Common myeloid progenitor, CD34-positive (primary cell): ENCODE measurements at regions not wholly inside any gene's neighbourhood (a gene's known extent, or its start where the extent isn't known, plus 50 kb on each side); places are given as distances from the start of the nearest gene placed in this dataset.

Experiments
- CTCF ChIA-PET: fragments of 350-600 bp; sonication (Branson Sonifier 250); formaldehyde crosslinking; loops from one replicate; lab custom pipeline; 2021; ENCODE audit warnings: antibody characterized with exemption; lab: Charles Lee
- POLR2A ChIA-PET: fragments of 350-600 bp; sonication (Branson Sonifier 250); formaldehyde crosslinking; loops from one replicate; lab custom pipeline; 2021; ENCODE audit warnings: antibody characterized with exemption; lab: Charles Lee
- DNase-seq, 3 donors: peaks; one replicate each; pipeline versions ENCODE4 v3.0.0 to v3.0.0-alpha.2; 2013
- H3K27ac ChIP-seq, 2 experiments: 1 replicate in 1 of 2; 2 replicates in 1 of 2; pipeline ENCODE4 v1.7.0; 2013; ENCODE audit warnings: inconsistent platforms in 2 of 2, low read length in 2 of 2, mild to moderate bottlenecking in 2 of 2, low read depth in 1 of 2, moderate library complexity in 1 of 2; ENCODE audit not compliant: severe bottlenecking in 2 of 2, insufficient read depth in 1 of 2, poor library complexity in 1 of 2
- H3K27me3 ChIP-seq, 5 experiments: replicated peaks in 2 of 5; 1 replicate in 3 of 5; 2 replicates in 2 of 5; pipeline versions ENCODE4 v1.6.1 to v1.7.0; 2013; ENCODE audit warnings: low read length in 4 of 5, mild to moderate bottlenecking in 2 of 5, moderate library complexity in 2 of 5, inconsistent platforms in 1 of 5; ENCODE audit not compliant: insufficient read depth in 5 of 5, control insufficient read depth in 4 of 5
- H3K36me3 ChIP-seq, 4 experiments: 1 replicate in 2 of 4; 2 replicates in 2 of 4; pipeline versions ENCODE4 v1.6.1 to v1.7.0; 2013; ENCODE audit warnings: low read length in 3 of 4, control low read depth in 1 of 4, mild to moderate bottlenecking in 1 of 4; ENCODE audit not compliant: control insufficient read depth in 4 of 4, insufficient read depth in 4 of 4
- H3K4me1 ChIP-seq, 4 experiments: 1 replicate in 3 of 4; 2 replicates in 1 of 4; pipeline versions ENCODE4 v1.6.1 to v1.7.1; 2013; ENCODE audit warnings: low read length in 3 of 4, mild to moderate bottlenecking in 3 of 4, control low read depth in 1 of 4, inconsistent platforms in 1 of 4, moderate library complexity in 1 of 4; ENCODE audit not compliant: control insufficient read depth in 4 of 4, insufficient read depth in 4 of 4; ENCODE audit errors: control extremely low read depth in 1 of 4
- H3K4me3 ChIP-seq, 7 experiments: 1 replicate in 4 of 7; 2 replicates in 3 of 7; pipeline versions ENCODE4 v1.5.1 to v1.7.0; 2013; ENCODE audit warnings: mild to moderate bottlenecking in 7 of 7, low read length in 6 of 7, moderate library complexity in 6 of 7, inconsistent platforms in 2 of 7, low read depth in 2 of 7, control low read depth in 1 of 7; ENCODE audit not compliant: insufficient read depth in 4 of 7, control insufficient read depth in 1 of 7; ENCODE audit errors: extremely low read depth in 1 of 7
- H3K9me3 ChIP-seq, 5 experiments: 1 replicate in 4 of 5; 2 replicates in 1 of 5; pipeline versions ENCODE4 v1.6.1 to v1.7.1; 2013; ENCODE audit warnings: low read length in 4 of 5, mild to moderate bottlenecking in 2 of 5, inconsistent platforms in 1 of 5, low read depth in 1 of 5, moderate library complexity in 1 of 5; ENCODE audit not compliant: control insufficient read depth in 4 of 5, insufficient read depth in 2 of 5; ENCODE audit errors: control extremely low read depth in 1 of 5
- WGBS: methylation state at CpG from one replicate; pipeline ENCODE4 v1.1.5; 2013; ENCODE audit not compliant: insufficient coverage; 5-methylcytosine and 5-hydroxymethylcytosine counted together

DNA sequence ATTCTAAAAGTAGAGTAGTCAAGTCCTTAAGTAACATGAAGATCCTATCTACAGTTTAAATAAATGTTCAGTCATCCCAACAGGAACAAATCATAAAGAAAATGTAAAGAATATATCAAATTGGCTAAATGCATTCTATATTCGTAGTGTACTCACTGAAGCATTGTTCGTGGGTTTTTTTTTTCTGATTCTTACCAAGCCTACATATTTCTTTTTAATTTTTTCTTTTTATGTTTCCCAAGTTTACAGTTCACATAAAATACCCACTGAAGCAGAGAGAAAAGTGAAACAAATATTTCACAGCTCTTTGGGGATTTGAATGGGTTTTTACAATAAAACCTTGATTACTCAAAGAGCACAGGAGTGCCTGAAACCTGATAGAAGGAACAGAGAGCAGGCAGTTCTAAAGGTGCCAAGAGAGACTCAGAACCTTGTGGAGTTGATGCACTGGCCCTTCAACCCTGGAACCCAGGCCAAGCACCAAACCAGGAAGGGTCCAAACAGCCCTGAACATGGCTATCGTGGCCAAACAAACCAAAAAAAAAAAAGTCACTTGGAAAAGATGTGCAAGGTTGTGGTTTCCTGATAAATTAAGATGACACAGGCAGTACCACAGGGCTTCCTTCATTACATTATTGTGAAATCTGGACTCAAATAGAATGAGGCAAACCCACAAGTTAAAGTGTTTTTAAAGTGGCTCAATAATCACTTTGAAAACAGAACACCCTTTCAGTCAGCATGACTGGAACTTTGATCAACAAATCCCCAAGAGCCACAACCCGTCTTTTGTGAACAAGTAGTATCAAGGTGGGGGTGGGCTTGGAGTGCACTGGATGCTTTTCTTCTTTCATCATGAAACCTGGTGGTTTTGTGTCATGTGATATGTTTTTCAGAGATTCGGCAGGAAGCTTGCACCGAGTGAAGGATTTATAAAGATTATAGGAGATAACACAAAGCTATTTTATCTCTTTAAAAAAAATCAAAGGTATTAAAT is 245.0 kb upstream of the FN1 start:
- no peak overlapping the region for H3K27ac ChIP-seq

DNA sequence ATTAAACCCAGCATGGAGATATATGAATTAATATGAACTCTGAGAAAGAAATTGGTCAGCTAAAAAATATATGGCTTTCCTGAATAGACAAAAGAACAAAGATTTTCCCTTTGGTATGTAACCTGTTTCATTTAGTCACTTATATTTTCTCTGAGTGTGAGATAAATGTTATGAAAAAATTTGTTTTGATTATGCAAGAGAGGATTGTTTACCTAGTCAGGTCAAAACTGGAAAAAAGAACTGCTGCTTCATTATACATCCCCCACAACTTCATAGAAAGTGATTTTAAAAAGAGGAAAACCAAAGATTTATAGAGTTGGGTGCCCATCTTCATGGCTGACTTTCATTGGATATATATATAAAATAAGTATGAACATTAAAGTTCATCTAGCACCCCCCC is 242.2 kb upstream of the FN1 start:
- H3K4me1 ChIP-seq: peaks cover 0 to 29% (median 14%) of the 10 kb centered on the region in 4 experiments
- H3K4me3 ChIP-seq: no peak overlapping the region
- DNase-seq: no peak
- H3K27ac ChIP-seq: no peak overlapping the region
- H3K9me3 ChIP-seq: peaks cover 0 to 12% (median 0%) of the 10 kb centered on the region in 5 experiments
- no peaks in the 10 kb centered on the region for H3K36me3 ChIP-seq
- peaks cover 0 to 29% (median 15%) of the 10 kb centered on the region in 5 experiments for H3K27me3 ChIP-seq
- CTCF ChIA-PET: no interaction called here
- POLR2A ChIA-PET: no interaction called here

More for the DNA sequence above, 245.0 kb upstream of the FN1 start:
- H3K9me3 ChIP-seq: no peaks in the 10 kb centered on the region
- DNase-seq: peak; percentile 25 to 73 (median 71)
- WGBS: no CpG with 5 or more reads among the region's 6 CpGs
- peaks cover 0 to 29% (median 14%) of the 10 kb centered on the region in 4 experiments for H3K4me1 ChIP-seq
- H3K4me3 ChIP-seq: no peak overlapping the region
- POLR2A ChIA-PET: no interaction called here
- H3K27me3 ChIP-seq: peaks cover 0 to 41% (median 22%) of the 10 kb centered on the region in 5 experiments
- CTCF ChIA-PET: no interaction called here
- no peaks in the 10 kb centered on the region for H3K36me3 ChIP-seq

DNA sequence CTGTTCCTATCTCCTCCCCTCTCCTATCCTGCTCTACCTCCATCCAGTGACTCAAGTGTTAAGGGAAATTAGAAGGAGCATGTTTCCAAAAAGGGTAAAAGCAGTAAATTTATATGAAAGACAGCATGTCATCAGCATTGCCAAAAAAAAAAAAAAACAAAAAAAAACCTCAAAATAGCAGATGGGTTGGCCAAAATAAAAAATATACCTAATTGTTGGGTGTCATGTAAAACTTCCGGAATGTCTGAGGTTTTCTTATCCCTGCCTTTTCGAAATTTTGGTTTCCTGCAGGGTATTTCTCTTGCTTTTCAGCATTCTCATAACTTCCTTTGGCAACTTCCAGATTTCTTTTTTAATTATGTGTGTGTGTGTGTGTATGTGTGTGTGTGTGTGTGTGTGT is 241.6 kb upstream of the FN1 start:
- CTCF ChIA-PET: no interaction called here
- POLR2A ChIA-PET: no interaction called here
- peaks cover 0 to 25% (median 15%) of the 10 kb centered on the region in 5 experiments for H3K27me3 ChIP-seq
- no peak overlapping the region for H3K27ac ChIP-seq
- H3K4me3 ChIP-seq: no peak overlapping the region
- peaks cover 0 to 18% (median 3%) of the 10 kb centered on the region in 5 experiments for H3K9me3 ChIP-seq
- H3K4me1 ChIP-seq: peaks cover 0 to 29% (median 14%) of the 10 kb centered on the region in 4 experiments
- no CpG with 5 or more reads among the region's 2 CpGs for WGBS
- peak; percentile 22 to 47 (median 33) for DNase-seq
- no peaks in the 10 kb centered on the region for H3K36me3 ChIP-seq

DNA sequence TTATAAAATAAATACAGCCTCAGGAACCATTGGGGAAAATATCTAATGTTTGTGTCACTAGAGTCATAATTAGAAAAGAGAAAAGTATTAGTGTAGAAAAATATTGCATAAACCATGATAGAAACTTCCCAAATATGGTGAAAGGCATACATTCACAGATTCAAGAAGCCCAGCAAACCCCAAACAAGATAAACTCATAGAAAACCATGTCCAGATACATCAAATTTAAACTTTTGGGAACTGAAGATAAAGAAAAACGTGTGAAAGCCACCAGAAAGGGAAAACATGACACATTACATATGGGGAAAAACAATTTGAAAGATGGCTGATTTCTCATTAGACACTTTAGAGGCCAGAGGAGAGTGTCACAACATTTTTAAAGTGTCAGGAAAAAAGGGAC is 236.5 kb upstream of the FN1 start:
- H3K36me3 ChIP-seq: no peaks in the 10 kb centered on the region
- ChIA-PET CTCF (no interaction called here), POLR2A (no interaction called here)
- peaks cover 0 to 27% (median 4%) of the 10 kb centered on the region in 5 experiments for H3K9me3 ChIP-seq
- peak in 1 of 3 donors; percentile 9 for DNase-seq
- no peak overlapping the region for H3K27ac ChIP-seq
- 60% methylated on average over 1 of the region's 1 CpG for WGBS
- peaks cover 0 to 47% (median 21%) of the 10 kb centered on the region in 5 experiments for H3K27me3 ChIP-seq
- H3K4me1 ChIP-seq: peaks cover 0 to 4% (median 3%) of the 10 kb centered on the region in 4 experiments
- H3K4me3 ChIP-seq: no peak overlapping the region

- POLR2A ChIA-PET: no interaction called here
- DNase-seq: no peak
- Histone ChIP-seq H3K9me3 (peaks cover 0 to 27% (median 4%) of the 10 kb centered on the region in 5 experiments), H3K4me1 (no peaks in the 10 kb centered on the region), H3K4me3 (no peak overlapping the region), H3K27me3 (peaks cover 0 to 52% (median 21%) of the 10 kb centered on the region in 5 experiments), H3K36me3 (no peaks in the 10 kb centered on the region), H3K27ac (no peak overlapping the region)
- WGBS: 97% methylated on average over 5 of the region's 6 CpGs
- CTCF ChIA-PET: no interaction called here
These were observed 235.8 kb upstream of the FN1 start for GRCh38 chr2:215671691-215672090.

- Histone ChIP-seq H3K9me3 (peaks cover 0 to 27% (median 4%) of the 10 kb centered on the region in 5 experiments), H3K4me3 (no peak overlapping the region), H3K4me1 (no peaks in the 10 kb centered on the region), H3K27ac (no peak overlapping the region), H3K27me3 (peaks cover 0 to 48% (median 20%) of the 10 kb centered on the region in 5 experiments), H3K36me3 (no peaks in the 10 kb centered on the region)
- no peak for DNase-seq
- ChIA-PET CTCF (no interaction called here), POLR2A (no interaction called here)
- 100% methylated on average over 2 of the region's 2 CpGs for WGBS
These were observed 235.4 kb upstream of the FN1 start for GRCh38 chr2:215671244-215671643.

GRCh38 chr2:215670396-215670795 is 234.5 kb upstream of the FN1 start:
- no peak overlapping the region for H3K4me3 ChIP-seq
- H3K36me3 ChIP-seq: no peaks in the 10 kb centered on the region
- ChIA-PET CTCF (no interaction called here), POLR2A (no interaction called here)
- H3K9me3 ChIP-seq: peaks cover 0 to 27% (median 4%) of the 10 kb centered on the region in 5 experiments
- no peak for DNase-seq
- H3K27me3 ChIP-seq: peaks cover 0 to 47% (median 19%) of the 10 kb centered on the region in 5 experiments
- 88% methylated on average over 1 of the region's 4 CpGs for WGBS
- no peak overlapping the region for H3K27ac ChIP-seq
- no peaks in the 10 kb centered on the region for H3K4me1 ChIP-seq
